DOHH2 (cell line): ENCODE measurements at regions not wholly inside any gene's neighbourhood (a gene's known extent, or its start where the extent isn't known, plus 50 kb on each side); places are given as distances from the start of the nearest gene placed in this dataset.

Experiments used
- EZH2phosphoT487 ChIP-seq: fragments of 200-600 bp; sonication (generic); IDR thresholded peaks from 2 replicates; pipeline ENCODE4 v1.6.1; 2017; ENCODE audit warnings: borderline replicate concordance, mild to moderate bottlenecking, antibody characterized with exemption, low read length, moderate library complexity, mixed read lengths
- TF ChIP-seq, protein P1 (sequence below): fragments of 200-600 bp; sonication (generic); IDR thresholded peaks from one replicate; pipeline ENCODE4 v1.5.1; 2014; ENCODE audit warnings: antibody characterized with exemption, mild to moderate bottlenecking, low read depth, low read length; ENCODE audit not compliant: poor library complexity, severe bottlenecking

GRCh38 chr1:243917177-243917862, 67.3 kb upstream of the AKT3 start:
- TF ChIP-seq, protein P1, sequence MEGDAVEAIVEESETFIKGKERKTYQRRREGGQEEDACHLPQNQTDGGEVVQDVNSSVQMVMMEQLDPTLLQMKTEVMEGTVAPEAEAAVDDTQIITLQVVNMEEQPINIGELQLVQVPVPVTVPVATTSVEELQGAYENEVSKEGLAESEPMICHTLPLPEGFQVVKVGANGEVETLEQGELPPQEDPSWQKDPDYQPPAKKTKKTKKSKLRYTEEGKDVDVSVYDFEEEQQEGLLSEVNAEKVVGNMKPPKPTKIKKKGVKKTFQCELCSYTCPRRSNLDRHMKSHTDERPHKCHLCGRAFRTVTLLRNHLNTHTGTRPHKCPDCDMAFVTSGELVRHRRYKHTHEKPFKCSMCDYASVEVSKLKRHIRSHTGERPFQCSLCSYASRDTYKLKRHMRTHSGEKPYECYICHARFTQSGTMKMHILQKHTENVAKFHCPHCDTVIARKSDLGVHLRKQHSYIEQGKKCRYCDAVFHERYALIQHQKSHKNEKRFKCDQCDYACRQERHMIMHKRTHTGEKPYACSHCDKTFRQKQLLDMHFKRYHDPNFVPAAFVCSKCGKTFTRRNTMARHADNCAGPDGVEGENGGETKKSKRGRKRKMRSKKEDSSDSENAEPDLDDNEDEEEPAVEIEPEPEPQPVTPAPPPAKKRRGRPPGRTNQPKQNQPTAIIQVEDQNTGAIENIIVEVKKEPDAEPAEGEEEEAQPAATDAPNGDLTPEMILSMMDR: no peak
- TF ChIP-seq EZH2phosphoT487: no peak
